SU-DHL-6 (cell line): ENCODE measurements at regions not wholly inside any gene's neighbourhood (a gene's known extent, or its start where the extent isn't known, plus 50 kb on each side); places are given as distances from the start of the nearest gene placed in this dataset.

Experiments used
- EZH2phosphoT487 ChIP-seq: fragments of 200-600 bp; sonication (generic), shearing (Covaris generic); conservative IDR thresholded peaks from 2 replicates; pipeline ENCODE4 v1.6.1; 2018; ENCODE audit warnings: mild to moderate bottlenecking, antibody characterized with exemption, low read length, moderate library complexity, mixed read lengths
- TF ChIP-seq, protein P1 (sequence below): fragments of 200-600 bp; sonication (generic); IDR thresholded peaks from one replicate; pipeline ENCODE4 v1.5.1; 2017; ENCODE audit warnings: antibody characterized with exemption, mild to moderate bottlenecking, low read length, moderate library complexity; ENCODE audit not compliant: insufficient read depth, poor library complexity, severe bottlenecking

DNA sequence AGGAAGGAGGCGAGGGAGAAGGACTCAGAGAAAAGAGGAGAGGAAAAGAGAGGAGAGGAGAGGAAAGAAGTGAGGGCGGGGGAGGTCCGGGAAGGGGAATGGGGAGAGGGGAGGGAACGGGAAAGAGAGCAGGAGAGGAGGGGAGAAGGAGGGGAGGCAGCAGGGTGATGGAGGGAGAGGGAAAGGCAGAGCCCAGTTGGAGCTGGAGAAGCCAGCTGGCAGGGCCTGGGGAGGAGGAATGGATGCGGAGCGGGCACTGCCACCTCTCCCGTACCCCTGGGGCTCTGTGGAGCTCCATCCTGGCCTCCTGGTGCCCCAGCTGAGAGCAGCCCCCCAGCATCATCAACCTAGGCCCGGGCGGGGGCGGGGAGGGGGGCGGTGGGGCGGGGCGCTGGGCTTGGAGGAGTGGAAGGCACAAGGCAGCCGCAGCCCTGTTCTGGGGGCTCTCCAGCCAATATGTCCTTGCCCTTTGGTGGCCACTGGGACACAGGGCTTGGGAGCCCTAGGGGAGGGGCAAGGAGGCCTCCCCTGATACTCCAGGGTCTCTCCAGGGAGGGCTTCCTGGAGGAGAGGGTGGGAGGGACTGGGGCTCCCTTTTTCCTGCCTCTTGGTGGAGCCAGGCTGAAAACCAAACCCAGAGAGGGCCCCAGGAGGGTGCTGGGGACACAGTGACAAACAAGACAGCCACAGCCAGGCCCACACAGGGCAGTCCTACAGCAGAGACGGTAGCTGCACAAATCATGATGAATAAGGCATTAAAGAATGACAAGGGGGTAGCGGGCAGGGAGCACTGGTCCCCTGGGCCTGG is 123.7 kb downstream of the C9orf50 start:
- TF ChIP-seq EZH2phosphoT487: no peak
- TF ChIP-seq, protein P1, sequence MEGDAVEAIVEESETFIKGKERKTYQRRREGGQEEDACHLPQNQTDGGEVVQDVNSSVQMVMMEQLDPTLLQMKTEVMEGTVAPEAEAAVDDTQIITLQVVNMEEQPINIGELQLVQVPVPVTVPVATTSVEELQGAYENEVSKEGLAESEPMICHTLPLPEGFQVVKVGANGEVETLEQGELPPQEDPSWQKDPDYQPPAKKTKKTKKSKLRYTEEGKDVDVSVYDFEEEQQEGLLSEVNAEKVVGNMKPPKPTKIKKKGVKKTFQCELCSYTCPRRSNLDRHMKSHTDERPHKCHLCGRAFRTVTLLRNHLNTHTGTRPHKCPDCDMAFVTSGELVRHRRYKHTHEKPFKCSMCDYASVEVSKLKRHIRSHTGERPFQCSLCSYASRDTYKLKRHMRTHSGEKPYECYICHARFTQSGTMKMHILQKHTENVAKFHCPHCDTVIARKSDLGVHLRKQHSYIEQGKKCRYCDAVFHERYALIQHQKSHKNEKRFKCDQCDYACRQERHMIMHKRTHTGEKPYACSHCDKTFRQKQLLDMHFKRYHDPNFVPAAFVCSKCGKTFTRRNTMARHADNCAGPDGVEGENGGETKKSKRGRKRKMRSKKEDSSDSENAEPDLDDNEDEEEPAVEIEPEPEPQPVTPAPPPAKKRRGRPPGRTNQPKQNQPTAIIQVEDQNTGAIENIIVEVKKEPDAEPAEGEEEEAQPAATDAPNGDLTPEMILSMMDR: no peak
